Osteocyte (in vitro differentiated cells): ENCODE measurements at regions not wholly inside any gene's neighbourhood (a gene's known extent, or its start where the extent isn't known, plus 50 kb on each side); places are given as distances from the start of the nearest gene placed in this dataset.

Experiments used
- DNase-seq: peaks from one replicate; pipeline ENCODE4 v3.0.0; 2021; ENCODE audit warnings: mixed read lengths; ENCODE audit not compliant: unreplicated experiment; ENCODE audit errors: extremely low spot score
- H3K27ac Mint-ChIP-seq: one replicate; pipeline ENCODE4 v1.8.0; 2021; ENCODE audit warnings: mild to moderate bottlenecking, mixed read lengths; ENCODE audit not compliant: unreplicated experiment
- H3K27me3 Mint-ChIP-seq: one replicate; pipeline ENCODE4 v1.8.0; 2021; ENCODE audit warnings: mixed read lengths; ENCODE audit not compliant: unreplicated experiment
- H3K36me3 Mint-ChIP-seq: one replicate; pipeline ENCODE4 v1.8.0; 2021; ENCODE audit warnings: mixed read lengths; ENCODE audit not compliant: unreplicated experiment
- H3K4me1 Mint-ChIP-seq: one replicate; pipeline ENCODE4 v1.8.0; 2021; ENCODE audit warnings: mixed read lengths; ENCODE audit not compliant: unreplicated experiment
- H3K4me3 Mint-ChIP-seq: one replicate; pipeline ENCODE4 v1.8.0; 2021; ENCODE audit warnings: mild to moderate bottlenecking, moderate library complexity, mixed read lengths; ENCODE audit not compliant: unreplicated experiment
- H3K9me3 Mint-ChIP-seq: one replicate; pipeline ENCODE4 v1.8.0; 2021; ENCODE audit warnings: mixed read lengths; ENCODE audit not compliant: unreplicated experiment
- CTCF ChIP-seq: fragments of 200-600 bp; sonication (generic); IDR thresholded peaks from 2 replicates; pipeline ENCODE4 v1.5.0; 2021; ENCODE audit warnings: antibody characterized with exemption, mild to moderate bottlenecking, moderate library complexity

- peak overlapping the region; percentile 89 for H3K27ac Mint-ChIP-seq
- H3K4me1 Mint-ChIP-seq: peaks cover 57% of the 10 kb centered on the region
- H3K4me3 Mint-ChIP-seq: peak overlapping the region; percentile 36
- no peaks in the 10 kb centered on the region for H3K27me3 Mint-ChIP-seq
- no peaks in the 10 kb centered on the region for H3K9me3 Mint-ChIP-seq
- no peak for TF ChIP-seq CTCF
- H3K36me3 Mint-ChIP-seq: no peaks in the 10 kb centered on the region
- DNase-seq: no peak
These were observed 221.6 kb downstream of the NR2F1-AS1 start for GRCh38 chr5:93359296-93359959.

- no peaks in the 10 kb centered on the region for H3K27me3 Mint-ChIP-seq
- no peaks in the 10 kb centered on the region for H3K9me3 Mint-ChIP-seq
- TF ChIP-seq CTCF: no peak
- H3K27ac Mint-ChIP-seq: peak overlapping the region; percentile 81
- peaks cover 52% of the 10 kb centered on the region for H3K4me1 Mint-ChIP-seq
- H3K4me3 Mint-ChIP-seq: no peak overlapping the region
- no peak for DNase-seq
- no peaks in the 10 kb centered on the region for H3K36me3 Mint-ChIP-seq
These were observed 222.8 kb downstream of the NR2F1-AS1 start for GRCh38 chr5:93358176-93358575.

GRCh38 chr5:93357686-93358085, 223.3 kb downstream of the NR2F1-AS1 start:
- no peak for TF ChIP-seq CTCF
- DNase-seq: no peak
- Mint-ChIP-seq H3K27ac (peak overlapping the region; percentile 81), H3K4me3 (no peak overlapping the region), H3K36me3 (no peaks in the 10 kb centered on the region), H3K9me3 (no peaks in the 10 kb centered on the region), H3K27me3 (no peaks in the 10 kb centered on the region), H3K4me1 (peaks cover 53% of the 10 kb centered on the region)

- Mint-ChIP-seq H3K4me3 (no peak overlapping the region), H3K4me1 (peaks cover 62% of the 10 kb centered on the region), H3K27ac (peak overlapping the region; percentile 70), H3K27me3 (no peaks in the 10 kb centered on the region), H3K9me3 (no peaks in the 10 kb centered on the region), H3K36me3 (no peaks in the 10 kb centered on the region)
- TF ChIP-seq CTCF: no peak
- no peak for DNase-seq
These were observed 225.3 kb downstream of the NR2F1-AS1 start for GRCh38 chr5:93355691-93356090.

- H3K27me3 Mint-ChIP-seq: no peaks in the 10 kb centered on the region
- no peak for TF ChIP-seq CTCF
- H3K36me3 Mint-ChIP-seq: no peaks in the 10 kb centered on the region
- peaks cover 55% of the 10 kb centered on the region for H3K4me1 Mint-ChIP-seq
- DNase-seq: no peak
- no peaks in the 10 kb centered on the region for H3K9me3 Mint-ChIP-seq
- no peak overlapping the region for H3K4me3 Mint-ChIP-seq
- peak overlapping the region; percentile 39 for H3K27ac Mint-ChIP-seq
These were observed 228.8 kb downstream of the NR2F1-AS1 start for GRCh38 chr5:93352186-93352585.
